IMR-90 (cell line): ENCODE measurements at regions not wholly inside any gene's neighbourhood (a gene's known extent, or its start where the extent isn't known, plus 50 kb on each side); places are given as distances from the start of the nearest gene placed in this dataset.

Experiments used
- ATAC-seq: fragments of 200-7000 bp; cut with Tn5 transposase; 2 replicates; pipeline ENCODE4 v1.9.1; 2020; ENCODE audit warnings: low read depth, mild to moderate bottlenecking, moderate library complexity
- BruUV-seq: library from RNA; stranded (reverse); fragments of 400-500 nt; replicated peaks from 2 replicates; lab custom pipeline; 2021; lab: Mats Ljungman, UMichigan
- CTCF ChIA-PET: fragments of 300-600 bp; formaldehyde crosslinking; extraction: SDS; loops from one replicate; lab custom pipeline; 2021; ENCODE audit warnings: antibody characterized with exemption; lab: Yijun Ruan, JAX
- POLR2A ChIA-PET: fragments of 300-600 bp; sonication (Branson Sonifier 250); formaldehyde crosslinking; loops from one replicate; lab custom pipeline; 2022; ENCODE audit warnings: antibody characterized with exemption; ENCODE audit not compliant: unreplicated experiment; lab: Charles Lee
- DNase-seq: peaks from one replicate; pipeline ENCODE4 v3.0.0; 2013
- H2AFZ ChIP-seq: replicated peaks from 2 replicates; pipeline ENCODE3; 2013; ENCODE audit warnings: low read length, mild to moderate bottlenecking; ENCODE audit not compliant: poor library complexity
- H2AK5ac ChIP-seq: 2 replicates; pipeline ENCODE4 v1.6.1; 2013; ENCODE audit warnings: low read depth, low read length, inconsistent platforms
- H2AK9ac ChIP-seq: replicated peaks from 2 replicates; pipeline ENCODE3; 2013; ENCODE audit warnings: mild to moderate bottlenecking, low read depth, low read length, moderate library complexity; ENCODE audit not compliant: poor library complexity
- H2BK120ac ChIP-seq: 2 replicates; pipeline ENCODE4 v1.6.1; 2013; ENCODE audit warnings: low read depth, low read length, inconsistent platforms
- H2BK15ac ChIP-seq: 3 replicates; pipeline ENCODE4 v1.6.1; 2013; ENCODE audit warnings: low read depth, low read length, inconsistent platforms
- H2BK20ac ChIP-seq: 2 replicates; pipeline ENCODE4 v1.6.1; 2013; ENCODE audit warnings: low read depth, mild to moderate bottlenecking, inconsistent platforms, low read length, moderate library complexity
- H2BK5ac ChIP-seq: 2 replicates; pipeline ENCODE4 v1.6.1; 2013; ENCODE audit warnings: mild to moderate bottlenecking, low read depth, low read length, inconsistent platforms; ENCODE audit not compliant: poor library complexity, severe bottlenecking
- H3K14ac ChIP-seq: replicated peaks from 2 replicates; pipeline ENCODE4 v1.6.1; 2013; ENCODE audit warnings: low read depth, low read length, inconsistent platforms
- H3K18ac ChIP-seq: 2 replicates; pipeline ENCODE4 v1.6.1; 2013; ENCODE audit warnings: low read depth, low read length, control low read depth
- H3K23ac ChIP-seq: 2 replicates; pipeline ENCODE4 v1.6.1; 2013; ENCODE audit warnings: low read depth, low read length, inconsistent platforms
- H3K27ac ChIP-seq: 2 replicates; pipeline ENCODE4 v1.5.1; 2013; ENCODE audit warnings: mild to moderate bottlenecking, control low read depth, low read length; ENCODE audit not compliant: insufficient read depth
- H3K27me3 ChIP-seq: 2 replicates; pipeline ENCODE4 v1.6.1; 2013; ENCODE audit warnings: low read length; ENCODE audit not compliant: control insufficient read depth, insufficient read depth
- H3K36me3 ChIP-seq: 2 replicates; pipeline ENCODE4 v1.6.1; 2013; ENCODE audit warnings: low read length, mixed read lengths; ENCODE audit not compliant: control insufficient read depth, insufficient read depth
- H3K4ac ChIP-seq: 2 replicates; pipeline ENCODE4 v1.6.1; 2013; ENCODE audit warnings: low read depth, low read length, inconsistent platforms
- H3K4me1 ChIP-seq: 2 replicates; pipeline ENCODE4 v1.6.1; 2013; ENCODE audit warnings: low read length, mixed read lengths; ENCODE audit not compliant: control insufficient read depth, insufficient read depth
- H3K4me2 ChIP-seq: 2 replicates; pipeline ENCODE4 v1.6.1; 2013; ENCODE audit warnings: low read depth, mild to moderate bottlenecking, control low read depth, low read length, moderate library complexity
- H3K4me3 ChIP-seq: 2 replicates; pipeline ENCODE4 v1.5.1; 2013; ENCODE audit warnings: low read depth, mild to moderate bottlenecking, control low read depth, low read length, moderate library complexity; ENCODE audit not compliant: insufficient read depth
- H3K56ac ChIP-seq: 2 replicates; pipeline ENCODE4 v1.6.1; 2013; ENCODE audit warnings: low read length, inconsistent platforms; ENCODE audit not compliant: insufficient read depth; ENCODE audit errors: extremely low read depth
- H3K79me1 ChIP-seq, 2 experiments: 2 replicates each; pipeline ENCODE4 v1.6.1; 2013; ENCODE audit warnings: low read length in 2 of 2, inconsistent platforms in 1 of 2, low read depth in 1 of 2
- H3K9ac ChIP-seq: 2 replicates; pipeline ENCODE4 v1.6.1; 2013; ENCODE audit warnings: low read depth, low read length, control low read depth
- H3K9me1 ChIP-seq: 2 replicates; pipeline ENCODE4 v1.6.1; 2013; ENCODE audit warnings: low read length, inconsistent platforms; ENCODE audit not compliant: insufficient read depth
- H3K9me3 ChIP-seq: 2 replicates; pipeline ENCODE4 v1.6.1; 2013; ENCODE audit warnings: low read length; ENCODE audit not compliant: control insufficient read depth, insufficient read depth
- H4K20me1 ChIP-seq: 2 replicates; pipeline ENCODE4 v1.6.1; 2013; ENCODE audit warnings: low read length, inconsistent platforms; ENCODE audit not compliant: insufficient read depth
- H4K5ac ChIP-seq: 2 replicates; pipeline ENCODE4 v1.6.1; 2013; ENCODE audit warnings: mild to moderate bottlenecking, low read depth, low read length, control low read depth
- H4K8ac ChIP-seq, 2 experiments: 2 replicates each; pipeline ENCODE4 v1.6.1; 2013; ENCODE audit warnings: low read depth in 2 of 2, low read length in 2 of 2, control low read depth in 1 of 2, inconsistent platforms in 1 of 2
- H4K91ac ChIP-seq: 2 replicates; pipeline ENCODE4 v1.6.1; 2013; ENCODE audit warnings: low read depth, low read length, inconsistent platforms; ENCODE audit not compliant: insufficient read depth
- BHLHE40 ChIP-seq: fragments of 150-350 bp; IDR thresholded peaks from 2 replicates; pipeline ENCODE4 v1.6.1; 2016; ENCODE audit warnings: mild to moderate bottlenecking, low read depth, low read length
- ELK1 ChIP-seq: fragments of 150-350 bp; IDR thresholded peaks from 2 replicates; pipeline ENCODE4 v1.6.1; 2016; ENCODE audit warnings: low read depth, mild to moderate bottlenecking, low read length, moderate library complexity, borderline replicate concordance
- MXI1 ChIP-seq: IDR thresholded peaks from 2 replicates; pipeline ENCODE4 v1.6.1; 2012; ENCODE audit warnings: low read depth, mild to moderate bottlenecking, low read length, moderate library complexity, borderline replicate concordance
- NFE2L2 ChIP-seq: fragments of 150-350 bp; IDR thresholded peaks from 2 replicates; pipeline ENCODE4 v1.6.1; 2016; ENCODE audit warnings: low read depth, mild to moderate bottlenecking, low read length
- RCOR1 ChIP-seq: IDR thresholded peaks from 2 replicates; pipeline ENCODE4 v1.6.1; 2012; ENCODE audit warnings: mild to moderate bottlenecking, low read length, improper control_type of control experiment; ENCODE audit not compliant: insufficient replicate concordance
- SMC3 ChIP-seq: fragments of 150-350 bp; IDR thresholded peaks from 2 replicates; pipeline ENCODE4 v1.6.1; 2016; ENCODE audit warnings: low read depth, mild to moderate bottlenecking, antibody characterized with exemption, low read length, moderate library complexity
- WGBS, 2 experiments: methylation state at CpG; one replicate each; pipeline versions ENCODE4 v1.1.5 to v1.1.7; 2013; ENCODE audit warnings: missing lambda C conversion rate in 2 of 2; ENCODE audit not compliant: insufficient read length in 1 of 2; ENCODE audit errors: extremely low coverage in 2 of 2; 5-methylcytosine and 5-hydroxymethylcytosine counted together
- dilution Hi-C: fragments of 300-500 bp; cut with HindIII; formaldehyde crosslinking; loops from one replicate; pipeline ENCODE4 v1.14.3; 2018; ENCODE audit warnings: low sequenced_read_pairs; ENCODE audit not compliant: unreplicated experiment
- in situ Hi-C: fragments of 300-500 bp; cut with MboI; formaldehyde crosslinking; loops from 3 replicates; pipeline ENCODE4 v1.14.3; 2019; ENCODE audit warnings: low sequenced_read_pairs, inconsistent platforms, mixed read lengths
- intact Hi-C: fragments of 100-400 bp; cut with micrococcal nuclease; formaldehyde crosslinking; loops from 2 replicates; pipeline ENCODE4 v1.10.0; 2022

GRCh38 chr14:40694023-40694422 lies 912.7 kb upstream of the LRFN5 start:
- Histone ChIP-seq H3K27ac (no peak overlapping the region), H3K4me2 (no peak overlapping the region), H3K27me3 (no peaks in the 10 kb centered on the region), H4K20me1 (no peaks in the 10 kb centered on the region), H3K4ac (no peak overlapping the region), H3K9me1 (no peaks in the 10 kb centered on the region), H4K8ac (no peak overlapping the region), H2AK5ac (no peak overlapping the region), H4K5ac (no peak overlapping the region), H3K18ac (no peak overlapping the region), H2AK9ac (no peak overlapping the region), H2BK5ac (no peak overlapping the region), H2BK15ac (no peak overlapping the region), H3K14ac (no peak overlapping the region), H3K4me3 (no peak overlapping the region), H3K9ac (no peak overlapping the region), H2BK120ac (no peak overlapping the region), H3K36me3 (no peaks in the 10 kb centered on the region), H3K4me1 (no peaks in the 10 kb centered on the region), H3K79me1 (no peaks in the 10 kb centered on the region), H3K23ac (no peak overlapping the region), H3K56ac (no peak overlapping the region), H2AFZ (no peak overlapping the region), H3K9me3 (peaks cover 2% of the 10 kb centered on the region; the same call in 1 of the 2 replicates), H2BK20ac (no peak overlapping the region), H4K91ac (no peak overlapping the region)
- dilution Hi-C loops = no loop called here
- CTCF ChIA-PET = no interaction called here
- intact Hi-C loops = no loop called here
- BruUV-seq = no TSS peak
- ATAC-seq (no peak), DNase-seq (no peak)
- WGBS, 2 experiments = no CpG with 5 or more reads among the region's 3 CpGs
- in situ Hi-C loops = no loop called here
- POLR2A ChIA-PET = no interaction called here
- TF ChIP-seq MXI1 (no peak), ELK1 (no peak), NFE2L2 (no peak), RCOR1 (no peak), BHLHE40 (no peak), SMC3 (no peak)
